ENCODE measurements at regions not wholly inside any gene's neighbourhood (a gene's known extent, or its start where the extent isn't known, plus 50 kb on each side); places are given as distances from the start of the nearest gene placed in this dataset.

GRCh38 chr13:59247171-59247570, 916.6 kb downstream of the DIAPH3 start:
- Mint-ChIP-seq H3K27ac (no peak overlapping the region), H3K4me1 (no peaks in the 10 kb centered on the region)
- peak; percentile 96 for ATAC-seq

More at GRCh38 chr13:59247171-59247570, 916.6 kb downstream of the DIAPH3 start:
- no peak for TF ChIP-seq ESRRA (CRISPR knock-in tag; IDR thresholded peaks at IDR 0.05; ENCODE audit: borderline replicate concordance)
- TF ChIP-seq GTF2I (CRISPR knock-in tag; conservative IDR thresholded peaks at IDR 0.05), result no peak
- TF ChIP-seq ATF1 (CRISPR knock-in tag; IDR thresholded peaks at IDR 0.05), result no peak
- no peak for TF ChIP-seq RELA (CRISPR knock-in tag; IDR thresholded peaks at IDR 0.05; ENCODE audit: borderline replicate concordance)
- no peak for TF ChIP-seq PRDM15 (CRISPR knock-in tag; IDR thresholded peaks at IDR 0.05)
- TF ChIP-seq, protein P1, sequence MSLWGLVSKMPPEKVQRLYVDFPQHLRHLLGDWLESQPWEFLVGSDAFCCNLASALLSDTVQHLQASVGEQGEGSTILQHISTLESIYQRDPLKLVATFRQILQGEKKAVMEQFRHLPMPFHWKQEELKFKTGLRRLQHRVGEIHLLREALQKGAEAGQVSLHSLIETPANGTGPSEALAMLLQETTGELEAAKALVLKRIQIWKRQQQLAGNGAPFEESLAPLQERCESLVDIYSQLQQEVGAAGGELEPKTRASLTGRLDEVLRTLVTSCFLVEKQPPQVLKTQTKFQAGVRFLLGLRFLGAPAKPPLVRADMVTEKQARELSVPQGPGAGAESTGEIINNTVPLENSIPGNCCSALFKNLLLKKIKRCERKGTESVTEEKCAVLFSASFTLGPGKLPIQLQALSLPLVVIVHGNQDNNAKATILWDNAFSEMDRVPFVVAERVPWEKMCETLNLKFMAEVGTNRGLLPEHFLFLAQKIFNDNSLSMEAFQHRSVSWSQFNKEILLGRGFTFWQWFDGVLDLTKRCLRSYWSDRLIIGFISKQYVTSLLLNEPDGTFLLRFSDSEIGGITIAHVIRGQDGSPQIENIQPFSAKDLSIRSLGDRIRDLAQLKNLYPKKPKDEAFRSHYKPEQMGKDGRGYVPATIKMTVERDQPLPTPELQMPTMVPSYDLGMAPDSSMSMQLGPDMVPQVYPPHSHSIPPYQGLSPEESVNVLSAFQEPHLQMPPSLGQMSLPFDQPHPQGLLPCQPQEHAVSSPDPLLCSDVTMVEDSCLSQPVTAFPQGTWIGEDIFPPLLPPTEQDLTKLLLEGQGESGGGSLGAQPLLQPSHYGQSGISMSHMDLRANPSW (CRISPR knock-in tag; conservative IDR thresholded peaks at IDR 0.05; ENCODE audit: low read depth), result no peak
- no peak for TF ChIP-seq RORB (CRISPR knock-in tag; IDR thresholded peaks at IDR 0.05)
- TF ChIP-seq, protein P2, sequence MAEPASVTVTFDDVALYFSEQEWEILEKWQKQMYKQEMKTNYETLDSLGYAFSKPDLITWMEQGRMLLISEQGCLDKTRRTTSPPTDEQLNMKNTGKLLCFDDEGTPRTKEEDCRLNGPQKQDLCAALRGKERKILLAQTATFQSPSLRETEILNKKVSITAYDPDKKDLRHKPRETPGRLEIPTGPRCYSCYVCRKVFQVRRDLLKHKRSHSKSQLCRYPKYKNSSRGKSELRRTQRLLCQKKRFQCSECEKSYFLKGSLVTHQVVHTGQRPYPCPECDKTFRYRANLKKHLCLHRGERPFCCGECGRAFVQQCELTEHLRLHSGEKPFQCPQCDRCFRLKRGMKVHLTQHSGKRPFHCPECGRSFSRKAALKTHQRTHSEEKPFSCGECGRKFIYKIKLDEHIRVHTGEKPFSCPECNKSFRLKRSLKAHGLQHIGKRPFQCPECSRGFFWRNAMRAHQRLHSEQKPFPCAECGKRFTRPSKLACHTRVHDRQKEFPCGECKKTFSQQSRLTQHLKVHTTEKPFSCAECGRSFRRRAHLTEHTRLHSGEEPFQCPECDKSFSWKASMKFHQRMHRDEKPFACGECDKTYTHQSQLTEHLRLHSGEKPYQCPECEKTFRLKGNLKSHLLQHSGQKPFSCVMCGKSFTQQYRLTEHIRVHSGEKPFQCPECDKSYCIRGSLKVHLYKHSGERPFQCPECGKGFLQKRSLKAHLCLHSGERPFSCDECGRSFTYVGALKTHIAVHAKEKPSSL (CRISPR knock-in tag; conservative IDR thresholded peaks at IDR 0.05), result no peak
- no peak for TF ChIP-seq CREM (CRISPR knock-in tag; IDR thresholded peaks at IDR 0.05)
- TF ChIP-seq MAX (CRISPR knock-in tag; IDR thresholded peaks at IDR 0.05), result no peak
- TF ChIP-seq ZNF121 (CRISPR knock-in tag; IDR thresholded peaks at IDR 0.05), result no peak
- TF ChIP-seq FOXK1 (CRISPR knock-in tag; IDR thresholded peaks at IDR 0.05), result no peak
- no peak for TF ChIP-seq JUN (CRISPR knock-in tag; IDR thresholded peaks at IDR 0.05)
- no peak for TF ChIP-seq ELF4 (CRISPR knock-in tag; IDR thresholded peaks at IDR 0.05; ENCODE audit: low read depth)
- no peak for TF ChIP-seq ZMAT4 (CRISPR knock-in tag; IDR thresholded peaks at IDR 0.05)
- TF ChIP-seq FOXJ3 (CRISPR knock-in tag; IDR thresholded peaks at IDR 0.05; ENCODE audit: borderline replicate concordance), result no peak
- Mint-ChIP-seq H3K27me3 (ENCODE audit: low read depth) (no peaks in the 10 kb centered on the region), H3K36me3 (no peaks in the 10 kb centered on the region), H3K9me3 (no peaks in the 10 kb centered on the region), H3K4me3 (no peak overlapping the region)
- DNase-seq (ENCODE audit: low spot score), result peak; percentile 15
- POLR2A ChIA-PET, result no interaction called here
- CTCF ChIA-PET, result no interaction called here

Measured in WTC11 (cell line).